ENCODE measurements at regions not wholly inside any gene's neighbourhood (a gene's known extent, or its start where the extent isn't known, plus 50 kb on each side); places are given as distances from the start of the nearest gene placed in this dataset.

GRCh38 chr10:113225903-113226302 lies 275.9 kb downstream of the TCF7L2 start:
- no peak for TF ChIP-seq TEAD4 (IDR thresholded peaks at IDR 0.05; ENCODE audit: borderline replicate concordance, insufficient read depth)
- TF ChIP-seq, protein P1, sequence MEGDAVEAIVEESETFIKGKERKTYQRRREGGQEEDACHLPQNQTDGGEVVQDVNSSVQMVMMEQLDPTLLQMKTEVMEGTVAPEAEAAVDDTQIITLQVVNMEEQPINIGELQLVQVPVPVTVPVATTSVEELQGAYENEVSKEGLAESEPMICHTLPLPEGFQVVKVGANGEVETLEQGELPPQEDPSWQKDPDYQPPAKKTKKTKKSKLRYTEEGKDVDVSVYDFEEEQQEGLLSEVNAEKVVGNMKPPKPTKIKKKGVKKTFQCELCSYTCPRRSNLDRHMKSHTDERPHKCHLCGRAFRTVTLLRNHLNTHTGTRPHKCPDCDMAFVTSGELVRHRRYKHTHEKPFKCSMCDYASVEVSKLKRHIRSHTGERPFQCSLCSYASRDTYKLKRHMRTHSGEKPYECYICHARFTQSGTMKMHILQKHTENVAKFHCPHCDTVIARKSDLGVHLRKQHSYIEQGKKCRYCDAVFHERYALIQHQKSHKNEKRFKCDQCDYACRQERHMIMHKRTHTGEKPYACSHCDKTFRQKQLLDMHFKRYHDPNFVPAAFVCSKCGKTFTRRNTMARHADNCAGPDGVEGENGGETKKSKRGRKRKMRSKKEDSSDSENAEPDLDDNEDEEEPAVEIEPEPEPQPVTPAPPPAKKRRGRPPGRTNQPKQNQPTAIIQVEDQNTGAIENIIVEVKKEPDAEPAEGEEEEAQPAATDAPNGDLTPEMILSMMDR (IDR thresholded peaks at IDR 0.05) = no peak
- no peak for TF ChIP-seq RFX5 (IDR thresholded peaks at IDR 0.05; ENCODE audit: low read length)
- no peak for TF ChIP-seq POLR2AphosphoS5 (IDR thresholded peaks at IDR 0.05; ENCODE audit: low read depth, low read length)
- no peak for TF ChIP-seq RAD21 (IDR thresholded peaks at IDR 0.05; ENCODE audit: low read length)
- no peak for TF ChIP-seq TAF1 (IDR thresholded peaks at IDR 0.05; ENCODE audit: borderline replicate concordance, low read depth, low read length)
- no peak for TF ChIP-seq CHD2 (IDR thresholded peaks at IDR 0.05; ENCODE audit: low read length, partially characterized antibody)
- no peak for TF ChIP-seq EZH2phosphoT487 (IDR thresholded peaks at IDR 0.05; ENCODE audit: borderline replicate concordance, low read depth)
- no peak for TF ChIP-seq JUND (IDR thresholded peaks at IDR 0.05)
- no peak for TF ChIP-seq GATA2 (CRISPR knock-in tag; IDR thresholded peaks at IDR 0.05)
- no peak for TF ChIP-seq FOSL2 (IDR thresholded peaks at IDR 0.05; ENCODE audit: borderline replicate concordance, low read depth)
- TF ChIP-seq REST (IDR thresholded peaks at IDR 0.05; ENCODE audit: low read depth, low read length) = no peak
- TF ChIP-seq, protein P2, sequence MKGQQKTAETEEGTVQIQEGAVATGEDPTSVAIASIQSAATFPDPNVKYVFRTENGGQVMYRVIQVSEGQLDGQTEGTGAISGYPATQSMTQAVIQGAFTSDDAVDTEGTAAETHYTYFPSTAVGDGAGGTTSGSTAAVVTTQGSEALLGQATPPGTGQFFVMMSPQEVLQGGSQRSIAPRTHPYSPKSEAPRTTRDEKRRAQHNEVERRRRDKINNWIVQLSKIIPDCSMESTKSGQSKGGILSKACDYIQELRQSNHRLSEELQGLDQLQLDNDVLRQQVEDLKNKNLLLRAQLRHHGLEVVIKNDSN (IDR thresholded peaks at IDR 0.05; ENCODE audit: borderline replicate concordance, low read depth) = no peak
- TF ChIP-seq FOXM1 (IDR thresholded peaks at IDR 0.05; ENCODE audit: low read depth) = no peak
